Myocyte (in vitro differentiated cells): ENCODE measurements at regions not wholly inside any gene's neighbourhood (a gene's known extent, or its start where the extent isn't known, plus 50 kb on each side); places are given as distances from the start of the nearest gene placed in this dataset.

Source experiments
- DNase-seq: peaks from one replicate; pipeline ENCODE4 v3.0.0-alpha.2; 2012; ENCODE audit warnings: low read depth

DNA sequence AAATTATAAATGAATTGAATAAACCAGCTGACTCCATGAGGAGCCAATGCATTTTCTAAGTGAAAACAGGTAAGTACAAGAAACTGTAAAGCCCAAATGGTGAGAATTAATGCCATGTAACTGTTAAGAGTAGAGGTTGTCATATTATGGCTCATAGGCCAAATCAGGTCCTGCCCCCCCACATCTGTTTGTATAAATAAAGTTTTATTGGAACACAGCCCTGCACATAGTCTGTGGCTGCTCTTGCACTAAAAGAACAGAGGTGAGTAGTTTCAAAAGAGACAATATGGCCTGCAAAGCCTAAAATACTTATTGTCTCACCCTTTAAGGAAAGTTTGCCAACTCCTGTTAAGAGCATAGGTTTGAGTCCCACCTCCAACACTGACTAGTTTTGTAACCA lies 140.5 kb upstream of the SRRM4 start:
- DNase-seq = no peak

DNA sequence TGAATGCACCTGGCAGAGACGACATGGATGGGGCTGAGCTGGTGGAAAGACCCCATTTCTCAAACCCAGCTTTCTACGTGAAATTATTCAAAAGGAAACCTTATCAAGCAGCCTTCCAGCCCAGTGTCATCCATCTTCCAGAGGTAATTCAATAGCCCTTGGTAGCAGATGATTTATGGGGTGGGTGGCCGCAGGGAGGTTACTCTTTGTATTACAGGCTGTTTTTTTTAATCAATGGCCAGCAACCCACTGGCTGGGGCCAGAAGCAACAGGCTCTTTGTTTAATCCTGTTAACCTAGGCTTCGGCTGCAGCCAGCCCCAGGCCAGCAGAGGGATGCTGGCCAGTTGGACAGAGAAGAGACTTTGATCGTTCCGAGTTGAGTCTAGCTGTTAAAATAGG lies 139.8 kb upstream of the SRRM4 start:
- no peak for DNase-seq

DNA sequence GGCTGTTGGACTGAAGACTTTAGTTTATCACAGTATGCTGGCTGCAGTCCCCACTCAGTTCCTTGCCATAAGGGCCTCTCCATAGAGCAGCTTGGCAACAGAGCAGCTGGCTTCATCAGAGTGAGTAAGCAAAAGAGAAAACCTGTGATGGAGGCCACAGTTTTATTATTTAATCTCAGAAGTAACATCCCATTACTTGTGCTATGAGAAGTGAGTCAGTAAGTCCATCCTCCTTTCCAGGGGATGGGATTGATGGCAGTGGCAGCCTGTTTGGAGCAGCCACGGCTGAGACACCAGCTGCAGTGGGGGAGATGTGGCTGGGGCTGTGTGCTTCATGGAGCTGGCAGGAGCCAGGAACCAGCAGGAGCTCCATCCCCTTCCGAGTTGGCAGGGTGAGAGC lies 138.5 kb upstream of the SRRM4 start:
- no peak for DNase-seq

DNA sequence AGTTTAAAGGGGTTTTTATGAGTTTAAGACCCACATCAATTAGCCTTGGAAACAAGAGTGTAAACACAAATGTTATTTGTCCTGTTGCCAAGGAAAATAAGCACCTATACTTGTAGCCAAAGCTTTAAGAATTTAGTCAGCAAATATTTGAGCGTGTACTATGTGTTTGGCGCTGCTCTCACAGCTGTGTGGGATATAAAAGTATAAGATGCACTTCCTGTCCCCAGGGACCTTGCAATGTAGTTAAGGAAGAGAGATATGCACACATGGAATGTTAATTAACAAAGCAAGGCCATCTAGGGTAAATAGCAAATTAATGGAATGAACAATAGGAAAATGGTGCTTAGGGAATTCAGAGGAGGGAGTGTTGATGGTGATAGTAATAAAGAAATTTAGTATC lies 134.9 kb upstream of the SRRM4 start:
- DNase-seq = no peak

DNA sequence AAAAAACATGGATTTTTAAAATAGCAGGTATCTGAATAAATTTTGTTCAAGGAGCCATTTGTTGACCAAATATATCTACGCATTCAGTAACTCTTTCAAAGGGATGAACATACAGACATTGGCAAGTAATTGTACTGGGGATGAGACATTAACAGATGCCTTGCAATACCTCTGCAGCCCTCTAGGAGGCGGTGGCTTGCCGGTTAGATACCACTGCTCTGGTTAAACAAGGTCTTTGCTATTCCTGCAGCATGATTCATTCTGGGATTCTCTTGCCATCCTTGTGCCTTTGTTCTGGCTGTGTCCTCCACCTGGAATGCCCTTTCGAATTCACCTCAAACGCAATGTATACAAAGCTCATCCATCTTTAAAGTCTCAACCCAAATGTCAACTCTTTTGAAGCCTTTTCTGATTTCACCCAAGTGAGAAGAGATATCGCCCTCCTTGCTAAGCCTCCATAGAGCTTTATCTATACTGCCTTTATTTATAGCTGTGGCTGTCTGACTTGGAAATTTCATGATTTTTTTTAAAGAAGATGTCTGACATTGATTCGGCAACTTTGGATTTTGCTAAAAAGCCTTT lies 131.0 kb upstream of the SRRM4 start:
- no peak for DNase-seq

DNA sequence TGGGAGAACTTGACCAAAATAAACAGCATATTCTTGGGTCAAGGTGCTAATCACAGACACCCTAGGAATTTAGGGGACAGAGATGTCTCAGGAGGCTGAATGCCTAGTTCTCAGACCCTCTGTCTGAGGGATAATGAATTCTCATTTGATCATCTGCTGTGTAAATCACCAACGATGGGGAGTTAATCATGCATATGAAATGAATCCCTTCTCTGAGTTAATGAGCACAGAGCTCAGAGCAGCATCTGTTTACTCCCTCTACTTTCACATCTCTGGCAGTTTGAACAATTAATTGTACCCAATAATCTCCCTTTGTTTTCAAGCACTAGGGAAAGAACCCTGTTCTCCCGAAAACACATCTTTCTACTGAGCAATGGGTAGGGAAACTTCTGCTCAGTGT lies 129.4 kb upstream of the SRRM4 start:
- DNase-seq = no peak

DNA sequence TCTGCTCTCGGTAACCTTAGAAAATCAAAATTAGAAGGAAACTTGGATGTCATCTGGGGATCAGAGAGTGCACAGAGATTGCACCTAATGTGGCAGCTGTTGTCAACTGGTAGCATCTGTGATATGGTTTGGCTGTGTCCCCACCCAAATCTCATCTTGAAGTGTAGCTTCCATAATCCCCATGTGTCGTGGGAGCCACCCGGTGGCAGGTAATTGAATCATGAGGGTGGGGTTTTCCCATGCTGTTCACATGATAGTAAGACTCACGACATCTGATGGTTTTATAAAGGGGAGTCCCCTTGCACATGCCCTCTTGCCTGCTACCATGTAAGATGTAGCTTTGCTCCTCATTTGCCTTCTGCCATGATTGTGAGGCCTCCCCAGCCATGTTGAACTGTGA lies 127.7 kb upstream of the SRRM4 start:
- no peak for DNase-seq

DNA sequence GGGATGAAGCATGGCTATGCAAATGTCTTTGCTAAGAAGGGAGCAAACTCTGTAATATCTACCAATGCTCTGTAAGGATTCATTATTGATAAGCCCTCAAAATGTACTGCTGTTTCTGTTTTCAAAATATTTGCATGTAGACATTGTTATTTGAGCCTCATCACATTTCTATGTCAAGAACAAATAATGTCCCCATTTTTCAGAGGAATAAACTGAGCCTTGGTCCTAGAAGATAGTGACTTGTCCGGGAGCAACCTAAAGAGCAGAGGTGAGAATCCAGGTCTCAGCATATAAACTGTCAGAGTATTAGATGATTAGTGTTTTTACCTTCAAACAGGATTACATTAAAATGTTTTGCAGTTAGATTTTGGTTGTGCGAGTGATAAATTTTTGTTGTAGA lies 125.5 kb upstream of the SRRM4 start:
- no peak for DNase-seq

DNA sequence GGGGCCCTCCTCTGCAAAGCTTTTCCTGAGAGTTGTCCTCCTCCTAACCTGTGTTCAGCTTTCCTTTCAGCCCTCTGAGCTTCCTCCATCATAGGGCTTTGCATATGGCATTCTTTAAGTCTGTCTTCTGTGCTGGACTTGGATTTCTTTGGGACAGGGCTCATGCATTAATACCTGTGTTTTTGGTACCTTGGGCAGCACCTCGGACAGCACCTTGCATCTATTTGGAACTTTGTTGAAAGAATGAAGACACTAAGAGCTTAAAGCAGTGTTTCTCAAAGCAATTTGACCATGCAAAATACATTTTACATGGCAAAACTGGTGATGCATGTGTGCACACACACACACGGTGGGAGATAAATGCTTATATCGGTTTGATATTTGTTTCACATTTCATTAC lies 115.0 kb upstream of the SRRM4 start:
- DNase-seq = no peak

DNA sequence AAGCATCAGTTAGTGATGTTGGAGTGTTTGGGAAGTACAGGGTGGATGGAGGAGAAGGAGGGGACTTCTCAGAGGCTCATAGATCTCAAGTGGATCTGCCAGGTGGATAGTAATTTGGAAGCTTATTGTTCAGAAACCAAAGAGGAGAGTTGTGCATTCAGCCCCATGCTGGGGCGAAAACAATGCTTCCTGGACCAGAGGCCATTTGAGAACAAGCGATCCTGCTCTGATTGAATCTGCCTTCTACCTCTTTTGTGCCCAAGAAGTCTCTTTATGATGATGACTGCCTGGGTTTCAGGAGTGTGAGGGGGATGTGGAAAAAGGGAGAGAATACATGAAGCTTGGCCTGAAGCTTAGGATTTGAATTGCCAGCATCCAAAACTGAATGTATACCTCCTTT lies 110.8 kb upstream of the SRRM4 start:
- no peak for DNase-seq

DNA sequence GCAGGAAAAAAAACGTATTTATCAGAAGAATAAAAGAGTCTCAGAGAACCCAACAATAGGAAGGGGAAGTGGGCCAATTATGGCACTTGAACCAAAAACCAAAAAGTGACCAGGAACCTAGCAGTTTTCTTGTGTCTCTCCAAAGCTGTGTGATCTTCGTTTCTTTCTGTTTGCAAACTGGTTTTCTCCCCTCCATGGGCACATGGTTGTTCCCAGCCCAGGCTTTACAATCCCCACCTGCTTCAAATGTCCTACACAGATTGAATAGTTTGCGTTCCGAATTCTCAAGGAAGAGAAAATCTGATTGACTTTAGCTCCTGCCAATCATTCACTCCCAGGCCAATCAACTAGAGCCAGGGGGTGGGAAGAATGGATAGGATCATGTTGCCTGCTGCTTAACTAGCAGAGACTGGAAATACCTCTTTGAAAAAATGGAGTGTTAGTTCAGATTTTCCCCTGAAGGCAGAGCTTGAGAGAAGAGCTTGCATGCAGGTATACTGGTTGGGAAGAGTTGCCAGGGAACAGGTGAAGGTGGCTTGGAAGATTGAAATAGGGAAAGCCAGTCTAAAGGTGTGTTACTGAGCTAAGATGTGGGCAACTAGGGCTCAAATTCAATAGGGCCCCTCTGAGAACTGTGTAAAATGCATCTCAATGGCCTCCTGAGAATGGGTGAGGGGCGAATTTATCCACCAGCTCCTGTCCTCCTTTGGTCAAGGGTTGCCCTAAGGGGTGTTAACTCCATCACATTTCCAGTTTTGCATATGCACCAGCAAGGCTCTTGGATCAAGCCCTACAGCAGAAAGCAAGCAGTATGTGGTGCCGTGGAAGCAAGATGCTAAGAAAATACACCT lies 106.4 kb upstream of the SRRM4 start:
- no peak for DNase-seq

DNA sequence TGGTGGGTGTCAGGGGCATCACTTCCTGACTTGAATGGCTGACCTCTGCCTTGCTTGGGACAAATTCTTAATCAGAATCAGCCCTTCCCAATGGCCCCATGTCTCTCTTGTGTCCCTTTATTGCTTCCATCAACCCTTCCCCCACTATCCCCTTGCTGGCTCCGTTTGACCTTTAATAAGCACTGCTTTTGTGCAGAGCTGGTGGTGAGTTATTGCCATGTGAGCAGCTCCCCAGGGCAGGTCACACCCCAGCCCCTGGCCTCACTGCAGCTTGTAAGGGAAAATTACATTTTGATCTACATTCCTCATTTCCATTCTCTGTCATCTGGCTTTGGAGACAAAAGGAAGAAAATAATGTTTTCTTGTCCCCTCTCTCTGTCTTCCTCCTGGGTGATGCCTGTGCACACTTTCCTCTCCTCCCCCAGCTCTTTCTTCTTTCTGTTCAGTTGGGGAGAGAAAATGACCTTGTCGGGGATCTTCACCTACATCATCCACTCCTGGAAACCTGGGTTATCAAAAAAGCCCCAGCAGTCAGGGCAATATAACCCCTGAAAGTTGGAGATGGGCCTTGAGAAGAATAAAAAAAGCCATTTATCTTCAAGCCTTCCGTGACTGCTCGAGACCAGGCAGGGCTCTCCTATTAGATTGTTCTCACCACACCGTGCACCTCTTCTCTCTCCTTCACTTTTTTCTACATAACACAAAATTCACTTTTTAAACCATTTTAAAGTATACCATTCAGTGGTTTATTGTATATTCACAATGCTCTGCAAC lies 100.4 kb upstream of the SRRM4 start:
- no peak for DNase-seq

DNA sequence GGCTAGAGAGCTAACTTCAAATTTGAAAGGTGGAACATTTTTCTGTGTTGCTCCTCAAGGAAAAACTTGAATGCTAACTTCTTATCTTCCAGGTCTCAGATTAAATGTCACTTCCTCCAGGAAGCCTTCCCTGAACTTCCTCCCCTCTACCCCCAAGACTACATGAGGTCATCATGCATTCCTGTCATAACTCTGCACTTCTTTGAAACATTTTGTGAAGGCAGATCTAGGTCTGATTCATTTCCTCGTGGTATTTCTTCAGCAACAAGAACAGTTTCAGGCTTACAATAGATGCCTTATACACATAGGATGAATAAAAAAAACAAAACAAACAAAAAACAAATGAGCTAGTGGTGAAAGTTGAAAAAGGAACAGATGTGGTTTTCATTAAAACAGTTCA lies 97.1 kb upstream of the SRRM4 start:
- DNase-seq = no peak

DNA sequence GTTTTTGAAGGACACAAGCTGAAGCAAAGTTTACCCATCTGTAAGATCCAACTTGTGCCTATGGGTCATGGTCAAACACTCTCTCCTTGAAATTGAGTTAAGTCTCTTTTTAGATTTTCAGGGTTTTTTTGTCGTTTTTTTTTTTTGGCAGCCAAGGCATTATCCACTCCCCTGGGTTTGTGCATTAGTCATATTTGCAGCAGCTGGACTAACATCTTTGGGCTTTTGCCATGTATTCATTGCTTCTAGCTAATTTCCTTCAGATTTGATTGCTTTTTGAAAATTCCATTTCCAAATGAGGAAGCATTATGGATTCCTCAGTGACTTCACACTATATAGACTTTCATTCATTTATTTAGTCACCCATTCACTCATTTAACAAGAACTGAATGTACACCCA lies 80.3 kb upstream of the SRRM4 start:
- DNase-seq = no peak

DNA sequence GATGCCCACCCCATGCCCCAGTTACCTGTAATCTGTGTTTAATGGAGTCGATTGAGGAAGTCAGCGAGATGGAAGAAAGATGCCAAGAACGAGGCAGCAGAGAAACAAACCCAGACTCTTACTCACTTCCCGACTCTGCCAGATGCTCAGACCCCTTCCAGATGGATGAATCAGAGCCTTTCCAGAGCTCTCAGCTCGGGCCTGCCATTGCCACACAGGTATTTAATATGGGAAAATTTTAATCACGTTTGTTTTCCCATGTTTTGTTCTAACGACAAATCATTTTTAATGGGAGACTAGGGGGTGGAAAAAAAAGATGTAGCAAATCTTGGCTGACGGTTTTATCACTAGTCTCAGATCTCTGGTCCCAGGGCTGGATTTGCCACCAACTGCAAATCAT lies 72.5 kb upstream of the SRRM4 start:
- DNase-seq = no peak

DNA sequence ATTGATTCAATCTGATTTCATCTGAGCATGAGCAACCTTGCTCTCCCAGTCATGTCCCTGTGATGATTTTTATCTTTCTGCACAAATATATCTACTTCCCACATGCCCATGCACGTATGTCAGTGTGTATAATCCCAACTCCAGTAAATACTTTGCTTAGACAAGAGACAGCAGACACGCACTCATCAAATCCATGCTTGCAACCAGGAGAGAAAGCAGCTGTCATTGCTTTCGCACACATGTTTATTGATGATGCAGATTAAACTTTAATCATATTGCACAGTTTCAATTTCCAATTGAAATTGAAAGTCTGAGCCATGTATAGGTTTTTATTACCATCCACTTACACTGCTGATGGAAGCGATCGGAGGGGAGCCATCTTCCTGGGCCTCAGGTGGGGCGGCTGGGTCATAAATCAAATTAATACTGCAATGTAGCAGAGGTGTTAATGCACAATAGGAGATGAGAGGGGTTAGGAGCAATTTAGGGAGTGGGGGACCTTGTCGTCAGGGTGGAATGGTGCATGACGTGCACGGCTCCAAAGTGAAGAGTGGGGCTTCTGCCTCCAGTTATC lies 68.6 kb upstream of the SRRM4 start:
- no peak for DNase-seq

DNA sequence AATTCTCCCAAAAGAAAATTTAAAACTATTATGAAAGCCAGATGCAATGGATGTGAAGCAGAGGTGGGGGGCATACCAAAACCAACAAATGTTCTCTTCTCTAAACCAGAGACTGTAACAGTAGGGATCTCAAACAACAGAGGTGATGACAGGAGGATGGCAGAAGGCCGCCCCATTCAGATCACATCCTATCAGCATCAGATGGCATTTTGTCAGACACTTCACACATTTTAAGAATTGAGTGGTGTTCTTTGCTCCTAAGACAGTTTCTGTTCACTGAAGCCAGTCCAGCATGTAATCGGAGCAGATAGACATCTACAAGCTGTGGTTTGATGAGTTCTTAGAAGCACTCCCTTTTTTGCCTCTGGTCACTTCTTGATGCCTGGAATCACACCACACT lies 59.6 kb upstream of the SRRM4 start:
- DNase-seq = no peak

DNA sequence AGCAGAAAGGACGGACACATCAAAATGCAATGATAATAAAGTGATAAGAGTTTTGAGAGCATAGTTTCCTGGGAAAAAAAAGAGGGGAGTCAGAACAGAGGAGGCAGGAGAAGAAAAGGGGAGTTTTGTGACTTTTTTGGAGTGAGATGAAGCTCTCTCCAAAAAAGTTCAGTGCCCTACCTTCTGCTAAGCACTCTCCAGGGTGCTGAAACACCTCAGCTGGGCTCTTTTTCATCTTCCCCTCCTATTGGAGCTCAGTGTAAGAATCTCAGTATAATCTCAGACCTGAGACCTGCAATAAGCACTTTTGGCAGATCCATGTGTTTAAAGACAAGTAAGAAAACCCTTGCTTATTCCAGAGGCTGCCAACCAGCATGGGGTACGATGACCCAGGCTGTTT lies 58.9 kb upstream of the SRRM4 start:
- no peak for DNase-seq

DNA sequence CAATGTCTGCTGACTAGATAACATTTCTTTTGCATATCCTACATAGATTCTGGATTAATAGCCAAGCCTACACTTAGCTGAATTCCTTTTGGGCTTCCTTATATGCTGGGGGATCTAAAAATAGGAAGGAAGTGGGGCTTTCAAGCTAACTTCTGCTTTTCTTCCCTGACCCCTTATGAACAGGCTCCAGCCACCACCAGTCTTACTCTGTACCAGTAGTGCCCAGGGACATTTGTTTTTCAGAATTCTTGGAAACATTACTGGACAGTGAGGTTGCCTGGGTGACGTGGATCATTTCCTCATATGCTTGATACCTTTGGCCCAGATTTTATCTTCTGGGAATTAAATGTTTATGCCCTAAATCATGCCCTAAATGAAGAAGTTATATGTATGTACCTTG lies 55.9 kb upstream of the SRRM4 start:
- DNase-seq = no peak

DNA sequence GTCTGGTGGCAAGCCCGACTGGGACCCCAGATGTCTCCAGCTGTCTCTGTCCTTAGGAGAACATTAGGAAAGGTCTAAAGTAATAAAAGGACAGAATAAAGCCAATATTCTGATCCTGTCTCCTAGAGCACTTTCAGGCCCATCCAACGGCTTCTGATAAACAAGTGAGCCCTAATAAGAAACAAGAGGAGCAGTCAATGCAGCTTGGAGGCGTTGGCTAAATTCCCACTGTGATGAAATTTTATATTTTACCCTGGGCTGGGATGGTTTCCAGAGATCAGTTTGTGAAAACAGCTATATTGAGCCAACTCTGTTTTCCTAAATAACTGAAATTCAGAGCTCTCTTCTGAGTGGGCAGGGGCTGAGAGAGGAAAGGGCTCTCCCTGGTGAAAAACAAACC lies 55.5 kb upstream of the SRRM4 start:
- no peak for DNase-seq
